Activated T-cell treated with anti-CD3 and anti-CD28 coated beads, Interleukin-2, amount 50 U/mL, for 48 hours (primary cell): ENCODE measurements at regions not wholly inside any gene's neighbourhood (a gene's known extent, or its start where the extent isn't known, plus 50 kb on each side); places are given as distances from the start of the nearest gene placed in this dataset.
"Not testable (repeated sequence)": the region's sequence is repeated elsewhere in the genome, so short reads cannot be mapped to it uniquely, and the experiment has no call there.

ENCODE experiments used
- DNase-seq, 2 experiments: peaks; one replicate each; pipeline ENCODE4 v3.0.0-alpha.2; 2020

- DNase-seq, result no peak
These were observed 106.8 kb upstream of the FST start for GRCh38 chr5:53373451-53374158.

- DNase-seq, result no peak
These were observed 103.6 kb upstream of the FST start for GRCh38 chr5:53376853-53377252.

GRCh38 chr5:53378190-53378589, 102.2 kb upstream of the FST start:
- no peak for DNase-seq

GRCh38 chr5:53378590-53379247, 101.7 kb upstream of the FST start:
- DNase-seq, result no peak

GRCh38 chr5:53386341-53386740, 94.1 kb upstream of the FST start:
- no peak for DNase-seq

GRCh38 chr5:53389093-53389492, 91.3 kb upstream of the FST start:
- DNase-seq, result no peak

- no peak for DNase-seq
These were observed 88.4 kb upstream of the FST start for GRCh38 chr5:53392073-53392472.

- DNase-seq, result no peak
These were observed 85.6 kb upstream of the FST start for GRCh38 chr5:53394808-53395207.

- no peak for DNase-seq
These were observed 83.2 kb upstream of the FST start for GRCh38 chr5:53397141-53397757.

- no peak for DNase-seq
These were observed 82.6 kb upstream of the FST start for GRCh38 chr5:53397845-53398244.

GRCh38 chr5:53399926-53400697, 80.3 kb upstream of the FST start:
- no peak for DNase-seq

- no peak for DNase-seq
These were observed 77.1 kb upstream of the FST start for GRCh38 chr5:53403291-53403690.

GRCh38 chr5:53403758-53404157, 76.7 kb upstream of the FST start:
- DNase-seq, result no peak

GRCh38 chr5:53405396-53405795, 75.0 kb upstream of the FST start:
- DNase-seq, result no peak

- no peak for DNase-seq
These were observed 73.7 kb upstream of the FST start for GRCh38 chr5:53406630-53407316.

GRCh38 chr5:53407373-53407772, 73.1 kb upstream of the FST start:
- no peak for DNase-seq

- DNase-seq, result no peak
These were observed 69.0 kb upstream of the FST start for GRCh38 chr5:53411388-53411787.

- not testable (repeated sequence) for DNase-seq
These were observed 67.9 kb upstream of the FST start for GRCh38 chr5:53412499-53412898.

GRCh38 chr5:53416144-53416738, 64.2 kb upstream of the FST start:
- no peak for DNase-seq

- no peak for DNase-seq
These were observed 62.0 kb upstream of the FST start for GRCh38 chr5:53418409-53418808.

- DNase-seq, result no peak
These were observed 61.4 kb upstream of the FST start for GRCh38 chr5:53418826-53419658.

- DNase-seq, result no peak
These were observed 57.9 kb upstream of the FST start for GRCh38 chr5:53422539-53422938.
